WERI-Rb-1 (cell line): ENCODE measurements at regions not wholly inside any gene's neighbourhood (a gene's known extent, or its start where the extent isn't known, plus 50 kb on each side); places are given as distances from the start of the nearest gene placed in this dataset.

Experiments
- DNase-seq: peaks from one replicate; pipeline ENCODE4 v3.0.0-alpha.2; 2020
- H3K27ac ChIP-seq: fragments of 250-450 bp; sonication (Bioruptor Pico); 2 replicates; pipeline ENCODE4 v1.5.1; 2020; ENCODE audit warnings: mild to moderate bottlenecking, moderate library complexity
- H3K27me3 ChIP-seq: fragments of 250-450 bp; sonication (Bioruptor Pico); 2 replicates; pipeline ENCODE4 v1.5.1; 2021; ENCODE audit warnings: mild to moderate bottlenecking, low read depth, moderate library complexity; ENCODE audit not compliant: insufficient read depth, severe bottlenecking
- H3K36me3 ChIP-seq: fragments of 250-450 bp; sonication (Bioruptor Pico); 2 replicates; pipeline ENCODE4 v1.5.1; 2020; ENCODE audit warnings: mild to moderate bottlenecking, moderate library complexity
- H3K4me3 ChIP-seq: 2 replicates; pipeline ENCODE4 v1.5.1; 2011; ENCODE audit warnings: low read depth, mild to moderate bottlenecking, control low read depth, low read length
- H3K9me3 ChIP-seq: fragments of 250-450 bp; sonication (Bioruptor Pico); 2 replicates; pipeline ENCODE4 v1.5.1; 2021; ENCODE audit warnings: mild to moderate bottlenecking, moderate library complexity; ENCODE audit not compliant: severe bottlenecking
- TF ChIP-seq, protein P1 (sequence below): IDR thresholded peaks from 2 replicates; pipeline ENCODE4 v1.5.1; 2011; ENCODE audit warnings: low read depth, mild to moderate bottlenecking, control low read depth, inconsistent platforms, low read length

DNA sequence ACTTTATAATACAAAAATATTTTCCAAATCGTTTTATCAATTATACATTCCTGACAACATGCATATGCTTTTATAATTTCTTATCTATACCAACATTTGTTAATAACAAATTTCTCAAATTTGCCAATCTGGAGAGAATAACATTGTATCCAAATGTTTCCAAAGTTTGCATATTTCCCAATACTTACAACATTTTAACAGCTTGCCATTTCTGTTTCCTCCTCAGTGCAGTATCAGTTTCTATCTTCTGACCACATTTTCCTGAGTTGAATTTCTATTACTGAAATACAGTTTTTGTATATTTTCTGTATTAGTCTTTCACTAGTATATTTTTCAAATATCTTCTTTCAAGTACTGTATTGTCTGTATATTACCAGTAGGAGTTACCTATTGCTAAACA is 1594.3 kb downstream of the PLA2G4A start:
- DNase-seq: no peak

DNA sequence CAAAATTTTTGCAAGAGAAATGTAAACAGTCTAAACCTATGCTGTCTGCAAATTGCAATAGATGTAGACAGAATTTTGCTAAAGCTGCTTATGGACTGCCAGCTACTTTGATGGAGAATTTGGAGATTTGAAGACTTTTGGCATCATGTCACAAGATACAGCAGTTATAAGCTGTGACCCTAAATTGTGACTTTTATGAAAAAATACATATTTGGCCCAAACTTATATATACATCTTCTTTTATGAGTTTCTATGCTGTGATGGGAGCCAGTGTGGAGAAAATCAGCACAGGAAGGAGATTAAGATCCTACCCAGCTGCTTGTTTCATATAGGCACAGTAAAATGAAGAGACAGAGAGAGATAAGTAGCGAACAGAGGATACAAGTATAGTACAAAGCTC is 1595.4 kb downstream of the PLA2G4A start:
- Histone ChIP-seq H3K27ac (no peak overlapping the region), H3K36me3 (no peaks in the 10 kb centered on the region), H3K9me3 (no peaks in the 10 kb centered on the region), H3K4me3 (no peak overlapping the region), H3K27me3 (no peaks in the 10 kb centered on the region)
- TF ChIP-seq, protein P1, sequence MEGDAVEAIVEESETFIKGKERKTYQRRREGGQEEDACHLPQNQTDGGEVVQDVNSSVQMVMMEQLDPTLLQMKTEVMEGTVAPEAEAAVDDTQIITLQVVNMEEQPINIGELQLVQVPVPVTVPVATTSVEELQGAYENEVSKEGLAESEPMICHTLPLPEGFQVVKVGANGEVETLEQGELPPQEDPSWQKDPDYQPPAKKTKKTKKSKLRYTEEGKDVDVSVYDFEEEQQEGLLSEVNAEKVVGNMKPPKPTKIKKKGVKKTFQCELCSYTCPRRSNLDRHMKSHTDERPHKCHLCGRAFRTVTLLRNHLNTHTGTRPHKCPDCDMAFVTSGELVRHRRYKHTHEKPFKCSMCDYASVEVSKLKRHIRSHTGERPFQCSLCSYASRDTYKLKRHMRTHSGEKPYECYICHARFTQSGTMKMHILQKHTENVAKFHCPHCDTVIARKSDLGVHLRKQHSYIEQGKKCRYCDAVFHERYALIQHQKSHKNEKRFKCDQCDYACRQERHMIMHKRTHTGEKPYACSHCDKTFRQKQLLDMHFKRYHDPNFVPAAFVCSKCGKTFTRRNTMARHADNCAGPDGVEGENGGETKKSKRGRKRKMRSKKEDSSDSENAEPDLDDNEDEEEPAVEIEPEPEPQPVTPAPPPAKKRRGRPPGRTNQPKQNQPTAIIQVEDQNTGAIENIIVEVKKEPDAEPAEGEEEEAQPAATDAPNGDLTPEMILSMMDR: no peak
- no peak for DNase-seq

More for the DNA sequence above, 1594.3 kb downstream of the PLA2G4A start:
- Histone ChIP-seq H3K9me3 (no peaks in the 10 kb centered on the region), H3K27ac (no peak overlapping the region), H3K36me3 (no peaks in the 10 kb centered on the region), H3K4me3 (no peak overlapping the region), H3K27me3 (no peaks in the 10 kb centered on the region)
- TF ChIP-seq, protein P1: no peak

DNA sequence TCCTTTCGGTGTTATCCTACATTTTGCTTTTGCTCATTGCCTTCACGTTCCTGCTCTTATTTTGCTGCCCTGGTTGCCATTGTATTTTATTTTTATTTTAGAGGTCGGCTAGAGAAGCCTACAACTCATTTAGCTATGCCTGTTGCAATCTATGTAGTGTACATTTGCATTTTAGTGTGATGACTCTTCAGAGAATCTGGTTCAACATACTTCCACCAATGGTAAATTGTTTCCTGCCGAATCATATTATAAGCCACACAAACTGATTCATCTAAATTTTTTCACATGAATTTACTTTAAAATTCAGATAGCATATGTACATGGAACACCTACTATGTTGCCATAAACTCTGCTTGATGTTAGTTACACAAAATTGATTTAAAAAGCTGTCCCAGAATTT is 1596.9 kb downstream of the PLA2G4A start:
- Histone ChIP-seq H3K4me3 (no peak overlapping the region), H3K27me3 (no peaks in the 10 kb centered on the region), H3K36me3 (no peaks in the 10 kb centered on the region), H3K27ac (no peak overlapping the region), H3K9me3 (no peaks in the 10 kb centered on the region)
- no peak for DNase-seq
- TF ChIP-seq, protein P1: no peak

DNA sequence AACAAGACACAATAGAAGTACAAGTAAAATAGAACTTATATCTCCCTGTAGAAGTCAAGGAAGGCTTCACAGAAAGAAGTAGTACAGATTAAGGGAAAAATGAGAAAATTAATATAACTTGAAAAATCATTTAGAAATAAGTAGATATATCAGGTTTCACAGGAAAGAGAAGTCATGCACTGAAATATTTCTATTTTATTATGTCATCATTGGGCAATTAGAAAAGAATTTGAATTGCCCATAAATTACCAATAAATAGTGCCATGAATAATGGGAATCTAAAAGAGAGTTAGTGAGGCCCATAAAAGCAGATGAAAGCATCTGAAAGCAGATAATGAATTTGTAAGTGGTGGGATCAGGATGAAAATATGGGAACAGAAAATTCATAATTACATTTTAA is 1597.8 kb downstream of the PLA2G4A start:
- DNase-seq: no peak
- no peak overlapping the region for H3K4me3 ChIP-seq
- no peaks in the 10 kb centered on the region for H3K9me3 ChIP-seq
- H3K27ac ChIP-seq: no peak overlapping the region
- H3K36me3 ChIP-seq: no peaks in the 10 kb centered on the region
- H3K27me3 ChIP-seq: no peaks in the 10 kb centered on the region
- TF ChIP-seq, protein P1: no peak

DNA sequence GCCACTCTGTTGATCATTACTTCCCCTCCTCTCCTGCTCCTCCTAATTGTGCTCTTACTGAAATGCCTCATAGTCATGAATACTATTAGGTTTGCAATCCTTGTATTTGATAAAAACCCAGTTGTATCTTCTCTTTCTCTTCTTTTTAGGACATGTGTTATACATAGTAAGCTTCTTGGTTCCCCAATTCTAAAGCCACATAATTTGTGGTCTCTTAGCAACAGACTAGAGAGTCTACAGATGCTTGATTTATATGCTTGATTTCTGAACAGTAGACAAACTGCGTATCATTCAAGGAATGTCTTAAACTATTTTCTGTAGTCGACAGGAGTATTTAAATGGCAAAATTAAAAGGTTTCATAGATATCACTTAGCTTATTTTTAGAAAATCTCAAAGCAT is 1598.9 kb downstream of the PLA2G4A start:
- Histone ChIP-seq H3K27me3 (no peaks in the 10 kb centered on the region), H3K9me3 (no peaks in the 10 kb centered on the region), H3K36me3 (no peaks in the 10 kb centered on the region), H3K27ac (no peak overlapping the region), H3K4me3 (no peak overlapping the region)
- DNase-seq: no peak
- TF ChIP-seq, protein P1: no peak

DNA sequence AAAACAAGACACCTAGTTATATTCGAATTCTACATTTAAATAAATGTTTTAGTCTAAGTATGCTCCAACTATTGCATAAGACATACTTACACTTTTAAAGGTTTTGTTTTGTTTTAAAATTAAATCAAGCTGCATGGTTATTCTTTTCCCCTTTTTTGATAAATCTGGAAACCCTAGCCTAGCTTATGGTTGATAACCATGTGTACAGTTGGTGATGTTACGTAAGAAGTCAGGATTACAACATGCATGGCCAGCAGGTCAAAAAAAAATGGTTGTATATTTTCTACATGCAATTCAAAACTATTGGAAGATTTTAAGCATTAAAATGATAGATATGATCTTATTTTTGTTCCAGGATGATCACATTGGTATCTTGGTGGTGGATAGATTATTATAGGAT is 1600.6 kb downstream of the PLA2G4A start:
- TF ChIP-seq, protein P1: no peak
- H3K4me3 ChIP-seq: no peak overlapping the region
- DNase-seq: no peak
- H3K27ac ChIP-seq: no peak overlapping the region
- H3K27me3 ChIP-seq: no peaks in the 10 kb centered on the region
- H3K9me3 ChIP-seq: no peaks in the 10 kb centered on the region
- H3K36me3 ChIP-seq: no peaks in the 10 kb centered on the region
